Spinal cord (tissue), 9 donors: ENCODE measurements at regions not wholly inside any gene's neighbourhood (a gene's known extent, or its start where the extent isn't known, plus 50 kb on each side); places are given as distances from the start of the nearest gene placed in this dataset.

ENCODE experiments used
- DNase-seq, 6 donors: peaks; one replicate each; pipeline versions ENCODE4 v3.0.0 to v3.0.0-alpha.2; 2013 to 2015; ENCODE audit warnings: low spot score in 6 of 6, low read depth in 4 of 6
- H3K27ac ChIP-seq: one replicate; pipeline ENCODE4 v1.5.1; 2013; ENCODE audit warnings: low read depth, low read length, control low read depth
- H3K27me3 ChIP-seq: one replicate; pipeline ENCODE4 v1.6.1; 2013; ENCODE audit warnings: low read length; ENCODE audit not compliant: control insufficient read depth, insufficient read depth
- H3K36me3 ChIP-seq: one replicate; pipeline ENCODE4 v1.6.1; 2013; ENCODE audit warnings: low read length; ENCODE audit not compliant: control insufficient read depth, insufficient read depth
- H3K4me1 ChIP-seq: one replicate; pipeline ENCODE4 v1.6.1; 2013; ENCODE audit warnings: low read length; ENCODE audit not compliant: control insufficient read depth, insufficient read depth
- H3K4me3 ChIP-seq: one replicate; pipeline ENCODE4 v1.5.1; 2013; ENCODE audit warnings: low read depth, low read length, control low read depth
- H3K9me3 ChIP-seq: one replicate; pipeline ENCODE4 v1.6.1; 2013; ENCODE audit warnings: low read length; ENCODE audit not compliant: control insufficient read depth, insufficient read depth
- WGBS: methylation state at CpG from one replicate; pipeline ENCODE4 v1.1.5; 2013; ENCODE audit warnings: missing lambda C conversion rate; ENCODE audit not compliant: insufficient coverage; 5-methylcytosine and 5-hydroxymethylcytosine counted together
- donor health status: healthy.

DNA sequence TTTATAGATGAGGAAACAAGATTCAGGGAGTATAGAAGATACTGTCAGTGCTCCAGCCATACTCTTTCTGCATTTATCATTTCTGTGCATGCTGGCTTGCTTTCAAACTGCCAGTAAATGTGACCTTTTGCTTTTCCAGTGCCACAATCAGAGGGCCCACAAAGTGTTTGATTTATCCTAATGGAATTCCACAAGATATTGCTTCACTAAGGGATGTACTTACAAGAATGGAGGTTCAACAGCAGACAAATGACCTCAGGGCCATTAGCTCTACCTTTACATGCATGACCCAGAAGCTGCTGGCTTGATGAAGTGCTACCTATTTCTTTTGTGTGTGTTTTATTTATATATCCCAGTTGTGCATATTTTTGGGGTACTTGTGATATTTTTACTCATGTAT lies 171.5 kb upstream of the GRIK2 start:
- Histone ChIP-seq H3K27me3 (no peaks in the 10 kb centered on the region), H3K36me3 (no peaks in the 10 kb centered on the region), H3K4me3 (no peak overlapping the region), H3K4me1 (no peaks in the 10 kb centered on the region), H3K27ac (no peak overlapping the region), H3K9me3 (no peaks in the 10 kb centered on the region)
- DNase-seq = no peak

DNA sequence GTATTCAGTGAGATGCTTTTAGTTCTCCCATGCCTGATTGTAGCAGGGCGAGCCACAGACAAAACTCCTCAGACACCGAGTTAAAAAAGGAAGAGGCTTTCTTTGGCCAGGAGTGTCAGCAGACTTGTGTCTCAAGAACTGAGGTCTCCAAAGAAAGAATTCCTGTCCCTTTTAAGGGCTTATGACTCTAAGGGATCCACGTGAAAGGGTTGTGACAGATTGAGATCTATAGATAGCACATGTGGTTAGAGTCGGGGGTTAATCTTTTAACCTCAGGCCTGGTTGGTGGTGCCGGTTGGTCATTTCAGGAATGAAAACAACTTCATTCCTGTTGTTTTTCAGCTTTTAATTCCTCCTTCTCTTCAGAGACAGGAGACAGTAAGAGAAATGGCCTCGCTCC lies 168.8 kb upstream of the GRIK2 start:
- no peaks in the 10 kb centered on the region for H3K36me3 ChIP-seq
- no peaks in the 10 kb centered on the region for H3K27me3 ChIP-seq
- no peaks in the 10 kb centered on the region for H3K9me3 ChIP-seq
- H3K4me3 ChIP-seq = no peak overlapping the region
- no peak overlapping the region for H3K27ac ChIP-seq
- WGBS = 91% methylated on average over 4 of the region's 6 CpGs
- DNase-seq = no peak
- H3K4me1 ChIP-seq = no peaks in the 10 kb centered on the region

DNA sequence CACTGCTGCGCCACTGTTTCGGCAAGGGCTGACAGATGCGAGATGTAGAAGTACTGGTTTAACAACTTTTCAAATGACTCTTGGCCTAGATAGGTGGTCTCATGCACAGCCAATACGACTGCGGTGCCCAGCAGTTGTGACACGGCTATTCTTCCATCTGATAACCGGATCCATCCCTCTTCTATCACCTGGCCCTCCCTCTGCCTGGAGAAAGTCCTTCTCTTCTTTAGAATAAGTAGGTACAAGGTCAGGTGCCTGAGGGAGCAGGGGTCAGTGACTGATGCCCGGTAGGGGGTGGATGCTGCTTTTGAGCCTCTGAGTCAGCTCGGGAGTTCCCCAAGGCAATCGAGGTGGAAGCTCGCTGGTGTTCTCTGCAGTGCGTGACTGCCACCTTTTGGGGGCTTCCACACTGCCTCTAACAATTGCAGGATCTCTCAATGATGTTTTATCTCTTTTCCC lies 166.8 kb upstream of the GRIK2 start:
- 74% methylated on average over 8 of the region's 12 CpGs for WGBS
- no peaks in the 10 kb centered on the region for H3K27me3 ChIP-seq
- H3K4me1 ChIP-seq = no peaks in the 10 kb centered on the region
- no peaks in the 10 kb centered on the region for H3K9me3 ChIP-seq
- no peak overlapping the region for H3K4me3 ChIP-seq
- no peaks in the 10 kb centered on the region for H3K36me3 ChIP-seq
- DNase-seq = no peak
- H3K27ac ChIP-seq = no peak overlapping the region

GRCh38 chr6:101230866-101231265 lies 162.6 kb upstream of the GRIK2 start:
- Histone ChIP-seq H3K9me3 (no peaks in the 10 kb centered on the region), H3K36me3 (no peaks in the 10 kb centered on the region), H3K27ac (no peak overlapping the region), H3K4me1 (no peaks in the 10 kb centered on the region), H3K4me3 (no peak overlapping the region), H3K27me3 (no peaks in the 10 kb centered on the region)
- no peak for DNase-seq
- 82% methylated on average over 5 of the region's 5 CpGs for WGBS

DNA sequence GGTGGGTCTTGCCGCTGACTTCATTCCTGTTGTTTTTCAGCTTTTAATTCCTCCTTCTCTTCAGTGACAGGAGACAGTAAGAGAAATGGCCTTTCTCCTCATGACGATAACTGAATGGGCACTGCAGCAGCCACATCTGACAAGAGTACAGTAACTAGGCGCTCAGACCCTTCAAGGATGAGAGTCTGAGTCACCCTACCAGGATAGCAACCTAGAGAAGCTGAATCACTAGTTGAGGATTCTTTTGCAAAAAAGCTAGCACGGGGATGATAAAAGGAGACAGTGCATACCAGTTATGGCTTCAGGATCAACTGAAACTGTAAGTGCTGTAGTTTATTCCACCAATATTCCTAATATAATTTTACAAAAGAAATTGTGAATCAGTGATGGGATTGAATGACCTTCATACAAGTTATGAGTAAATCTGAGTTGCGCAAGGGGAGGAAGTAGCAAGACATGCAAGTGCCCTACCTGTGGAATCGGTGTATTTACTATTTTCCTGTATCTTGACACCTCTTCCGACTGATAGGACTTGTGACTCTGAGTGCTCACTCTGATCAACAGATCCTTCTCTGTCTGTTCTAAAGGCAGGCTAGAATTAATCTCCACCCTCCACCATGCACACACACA lies 161.8 kb upstream of the GRIK2 start:
- no peak overlapping the region for H3K27ac ChIP-seq
- no peaks in the 10 kb centered on the region for H3K4me1 ChIP-seq
- no peak for DNase-seq
- no peak overlapping the region for H3K4me3 ChIP-seq
- no peaks in the 10 kb centered on the region for H3K9me3 ChIP-seq
- no peaks in the 10 kb centered on the region for H3K27me3 ChIP-seq
- WGBS = 88% methylated on average over 5 of the region's 7 CpGs
- H3K36me3 ChIP-seq = no peaks in the 10 kb centered on the region

DNA sequence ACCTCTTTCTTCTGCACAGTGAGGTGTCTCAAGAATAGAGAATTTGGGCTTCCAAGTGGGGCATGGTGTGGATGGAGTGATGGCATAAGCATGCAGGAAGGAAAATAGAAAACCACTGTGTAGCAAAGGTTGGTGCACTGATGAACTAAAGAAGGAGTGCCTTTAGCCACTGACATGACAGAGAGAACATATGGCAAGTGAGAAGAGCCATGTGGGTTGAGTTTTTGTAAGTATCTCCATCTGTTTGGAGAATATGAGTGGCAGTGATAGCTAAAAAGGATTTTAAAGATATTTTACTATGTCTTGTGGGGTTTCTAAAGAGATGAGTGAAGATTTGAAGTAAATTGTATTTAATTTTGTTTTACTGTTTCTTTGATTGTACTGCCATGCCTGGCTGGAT lies 160.5 kb upstream of the GRIK2 start:
- no peaks in the 10 kb centered on the region for H3K27me3 ChIP-seq
- H3K9me3 ChIP-seq = no peaks in the 10 kb centered on the region
- no peaks in the 10 kb centered on the region for H3K36me3 ChIP-seq
- no peak overlapping the region for H3K4me3 ChIP-seq
- no peaks in the 10 kb centered on the region for H3K4me1 ChIP-seq
- peak in 1 of 6 donors; percentile 13 for DNase-seq
- no peak overlapping the region for H3K27ac ChIP-seq

GRCh38 chr6:101236709-101237108 lies 156.8 kb upstream of the GRIK2 start:
- H3K9me3 ChIP-seq = no peaks in the 10 kb centered on the region
- DNase-seq = no peak
- no peak overlapping the region for H3K27ac ChIP-seq
- 86% methylated on average over 2 of the region's 4 CpGs for WGBS
- no peaks in the 10 kb centered on the region for H3K36me3 ChIP-seq
- no peaks in the 10 kb centered on the region for H3K27me3 ChIP-seq
- no peak overlapping the region for H3K4me3 ChIP-seq
- H3K4me1 ChIP-seq = no peaks in the 10 kb centered on the region

DNA sequence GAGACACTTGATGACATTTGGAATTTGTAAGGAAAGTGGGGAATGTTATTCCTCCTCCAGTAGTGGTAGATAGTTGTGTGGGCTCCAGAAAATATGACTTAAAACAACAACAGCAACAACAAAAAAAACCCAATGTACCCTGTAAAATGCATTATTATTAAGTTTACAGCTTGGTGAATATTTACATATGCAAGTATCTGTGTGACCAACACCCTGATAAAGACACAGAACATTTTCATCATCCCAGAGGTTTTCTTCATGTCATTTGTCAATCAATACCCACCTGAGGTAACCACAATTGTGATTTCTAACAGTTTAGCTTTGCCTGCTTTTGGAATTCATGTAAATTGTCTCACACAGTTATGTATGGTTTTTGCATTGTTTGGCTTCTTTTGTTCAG lies 152.1 kb upstream of the GRIK2 start:
- Histone ChIP-seq H3K27me3 (no peaks in the 10 kb centered on the region), H3K4me3 (no peak overlapping the region), H3K9me3 (no peaks in the 10 kb centered on the region), H3K27ac (no peak overlapping the region), H3K4me1 (no peaks in the 10 kb centered on the region), H3K36me3 (no peaks in the 10 kb centered on the region)
- DNase-seq = no peak

DNA sequence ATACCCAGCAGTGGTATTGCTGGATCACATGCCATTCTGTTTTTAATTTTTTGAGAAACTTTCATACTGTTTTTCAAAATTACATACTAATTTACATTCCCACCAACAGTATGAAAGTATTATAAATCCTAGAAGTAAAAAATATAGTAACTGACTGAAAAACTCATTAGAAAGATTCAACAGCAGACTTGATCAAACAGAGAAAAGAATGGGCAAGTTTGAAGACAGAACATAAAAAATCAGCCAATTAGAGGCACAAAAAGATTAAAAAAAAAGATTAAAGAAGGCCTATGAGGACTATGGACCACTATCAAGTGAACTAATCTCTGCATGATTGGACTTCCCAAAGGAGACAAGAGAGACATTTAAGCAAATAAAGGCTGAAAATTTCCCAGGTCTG lies 144.0 kb upstream of the GRIK2 start:
- H3K27ac ChIP-seq = no peak overlapping the region
- H3K9me3 ChIP-seq = peaks cover 11% of the 10 kb centered on the region
- no peak overlapping the region for H3K4me3 ChIP-seq
- H3K27me3 ChIP-seq = no peaks in the 10 kb centered on the region
- H3K36me3 ChIP-seq = no peaks in the 10 kb centered on the region
- no peaks in the 10 kb centered on the region for H3K4me1 ChIP-seq
- no peak for DNase-seq

DNA sequence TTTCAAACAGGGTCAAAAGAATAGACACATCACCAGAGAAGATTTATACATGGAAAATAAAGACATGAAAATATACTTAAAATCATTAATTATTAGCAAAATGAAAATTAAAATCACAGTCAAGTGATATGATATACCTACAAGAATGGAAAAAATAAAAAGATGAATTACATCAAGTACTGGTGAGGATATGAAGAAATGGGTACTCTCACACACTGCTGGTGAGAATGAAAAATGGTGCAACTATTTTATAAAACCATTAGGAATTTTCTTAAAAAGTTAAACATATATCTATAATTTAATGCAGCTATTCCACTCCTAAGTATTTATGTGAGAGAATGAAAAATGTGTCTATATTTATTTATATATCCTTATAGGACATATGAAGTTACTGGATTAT lies 136.3 kb upstream of the GRIK2 start:
- Histone ChIP-seq H3K9me3 (no peaks in the 10 kb centered on the region), H3K4me3 (no peak overlapping the region), H3K27ac (no peak overlapping the region), H3K27me3 (no peaks in the 10 kb centered on the region), H3K4me1 (no peaks in the 10 kb centered on the region), H3K36me3 (no peaks in the 10 kb centered on the region)
- no peak for DNase-seq
